RWPE2 (cell line): ENCODE measurements at regions not wholly inside any gene's neighbourhood (a gene's known extent, or its start where the extent isn't known, plus 50 kb on each side); places are given as distances from the start of the nearest gene placed in this dataset.

Experiments used
- ATAC-seq: fragments of 200-7000 bp; cut with Tn5 transposase; 3 replicates; pipeline ENCODE4 v1.9.1; 2021; ENCODE audit warnings: low read depth
- DNase-seq: peaks from one replicate; pipeline ENCODE4 v3.0.0-alpha.2; 2020; ENCODE audit warnings: low spot score
- H3K27ac ChIP-seq: fragments of 450-650 bp; 2 replicates; pipeline ENCODE4 v1.5.1; 2017; ENCODE audit warnings: mild to moderate bottlenecking; ENCODE audit not compliant: poor library complexity, severe bottlenecking
- H3K27me3 ChIP-seq: fragments of 250-450 bp; sonication (Bioruptor Pico); 2 replicates; pipeline ENCODE4 v1.5.1; 2021; ENCODE audit warnings: mild to moderate bottlenecking, moderate library complexity; ENCODE audit not compliant: insufficient read depth, poor library complexity, severe bottlenecking
- H3K36me3 ChIP-seq: fragments of 250-450 bp; sonication (Bioruptor Pico); 2 replicates; pipeline ENCODE4 v1.5.1; 2020; ENCODE audit warnings: low read depth, mild to moderate bottlenecking, moderate library complexity
- H3K4me1 ChIP-seq: fragments of 250-450 bp; sonication (Bioruptor Pico); 2 replicates; pipeline ENCODE4 v1.5.1; 2021; ENCODE audit warnings: mild to moderate bottlenecking, moderate library complexity; ENCODE audit not compliant: insufficient read depth, poor library complexity, severe bottlenecking
- H3K4me3 ChIP-seq: fragments of 250-450 bp; sonication (Bioruptor Pico); 2 replicates; pipeline ENCODE4 v1.5.1; 2021; ENCODE audit warnings: mild to moderate bottlenecking, moderate library complexity; ENCODE audit not compliant: severe bottlenecking
- H3K9me3 ChIP-seq: fragments of 250-450 bp; sonication (Bioruptor Pico); 2 replicates; pipeline ENCODE4 v1.5.1; 2021; ENCODE audit warnings: mild to moderate bottlenecking, moderate library complexity; ENCODE audit not compliant: severe bottlenecking
- CTCF ChIP-seq: fragments of 450-650 bp; IDR thresholded peaks from one replicate; pipeline ENCODE4 v1.5.1; 2017; ENCODE audit warnings: mild to moderate bottlenecking, moderate library complexity; ENCODE audit not compliant: poor library complexity, severe bottlenecking

DNA sequence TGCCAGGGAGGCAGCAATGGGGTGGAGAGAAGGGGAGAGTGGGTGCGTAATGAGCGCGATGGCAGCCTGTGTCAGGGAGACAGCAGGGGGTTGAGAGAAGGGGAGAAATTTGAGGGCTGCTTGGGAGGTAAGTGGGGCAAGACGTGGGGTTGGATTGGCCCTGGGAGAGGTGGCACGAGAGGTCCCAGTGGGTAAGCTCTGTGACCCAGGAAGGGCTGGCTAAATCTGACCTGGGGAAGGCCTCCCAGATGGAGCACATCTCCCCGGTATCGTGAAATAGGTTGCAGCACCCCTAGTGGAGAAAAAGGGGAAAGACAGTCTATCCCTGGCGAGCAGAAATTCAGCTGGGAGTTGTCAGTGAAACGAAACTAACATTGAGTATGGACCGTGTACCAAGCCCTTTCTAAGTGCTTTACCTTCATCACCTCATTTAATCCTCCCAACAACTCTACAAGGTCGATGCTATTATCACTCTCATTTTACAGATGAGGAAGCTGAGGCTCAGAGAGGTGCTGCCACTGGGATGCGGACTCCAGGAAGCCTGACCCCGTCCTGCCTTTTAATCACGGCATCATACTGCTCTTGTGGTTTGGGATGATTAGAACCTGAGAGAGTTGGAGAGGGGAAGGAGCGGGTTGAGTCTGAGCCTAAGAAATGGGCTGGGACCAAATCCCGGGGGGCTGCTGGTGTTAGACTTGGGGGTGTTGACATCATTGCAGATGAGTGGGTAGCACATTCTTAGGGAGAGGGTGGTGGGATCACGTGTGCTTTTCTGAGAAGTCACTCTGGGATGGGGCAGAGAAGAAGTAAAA lies 56.6 kb upstream of the RPL11 start:
- Histone ChIP-seq H3K4me1 (peaks cover 3% of the 10 kb centered on the region), H3K4me3 (peak overlapping the region; percentile 25), H3K9me3 (no peaks in the 10 kb centered on the region), H3K27ac (no peak overlapping the region), H3K36me3 (no peaks in the 10 kb centered on the region), H3K27me3 (no peaks in the 10 kb centered on the region)
- peak; percentile 92 for TF ChIP-seq CTCF
- DNase-seq (no peak), ATAC-seq (peak; percentile 72)

DNA sequence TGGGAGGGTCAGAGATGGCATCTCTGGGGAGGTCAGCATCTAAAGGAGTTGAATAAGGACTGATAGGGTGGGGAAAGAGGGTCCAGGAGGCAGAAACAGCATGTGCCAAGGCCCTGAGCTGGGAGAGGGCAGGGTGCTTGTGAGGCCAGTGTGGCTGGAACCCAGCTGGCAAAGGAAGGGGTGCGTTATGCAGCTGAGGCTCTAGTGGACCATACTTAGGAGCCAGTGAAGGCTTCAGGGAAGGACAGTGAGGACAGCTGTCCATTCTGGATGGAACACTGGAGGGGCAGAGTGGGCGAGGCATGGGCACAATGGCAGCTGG lies 57.1 kb upstream of the RPL11 start:
- no peak for TF ChIP-seq CTCF
- H3K4me3 ChIP-seq = no peak overlapping the region
- H3K36me3 ChIP-seq = no peaks in the 10 kb centered on the region
- ATAC-seq = no peak
- no peak overlapping the region for H3K27ac ChIP-seq
- H3K27me3 ChIP-seq = no peaks in the 10 kb centered on the region
- H3K9me3 ChIP-seq = no peaks in the 10 kb centered on the region
- DNase-seq = no peak
- peaks cover 3% of the 10 kb centered on the region for H3K4me1 ChIP-seq

DNA sequence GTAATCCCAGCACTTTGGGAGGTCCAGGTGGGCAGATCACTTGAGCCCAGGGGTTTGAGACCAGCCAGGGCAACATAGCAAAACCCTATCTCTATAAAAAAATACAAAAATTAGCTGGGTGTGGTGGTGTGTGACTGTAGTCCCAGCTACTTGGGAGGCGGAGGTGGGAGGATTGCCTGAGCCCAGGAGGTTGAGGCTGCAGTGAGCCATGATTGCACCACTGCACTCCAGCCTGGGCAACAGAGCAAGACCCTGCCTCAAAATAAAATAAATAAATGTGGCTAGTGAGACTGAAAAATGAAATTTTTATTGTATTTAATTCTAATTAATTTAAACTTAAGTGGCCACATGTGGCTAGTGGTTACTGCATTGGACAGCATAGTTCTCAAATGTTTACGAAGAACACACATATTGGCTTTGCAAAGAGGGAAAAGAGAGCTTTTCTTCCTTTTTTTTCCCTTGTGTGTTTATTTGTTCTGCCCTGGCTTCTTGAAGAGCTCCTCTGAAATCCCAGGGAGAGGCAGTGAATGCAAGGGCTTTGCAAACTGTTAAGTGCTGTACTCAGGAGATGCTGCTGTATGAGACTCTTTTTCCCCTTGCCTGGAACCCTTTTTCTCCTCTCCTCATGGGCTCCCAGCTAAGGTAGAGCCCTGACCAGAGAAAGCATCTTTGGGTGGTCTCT lies 59.0 kb upstream of the RPL11 start:
- no peak for DNase-seq
- Histone ChIP-seq H3K4me1 (peaks cover 3% of the 10 kb centered on the region), H3K4me3 (no peak overlapping the region), H3K27me3 (no peaks in the 10 kb centered on the region), H3K36me3 (no peaks in the 10 kb centered on the region), H3K9me3 (no peaks in the 10 kb centered on the region), H3K27ac (no peak overlapping the region)
- no peak for ATAC-seq
- TF ChIP-seq CTCF = no peak

DNA sequence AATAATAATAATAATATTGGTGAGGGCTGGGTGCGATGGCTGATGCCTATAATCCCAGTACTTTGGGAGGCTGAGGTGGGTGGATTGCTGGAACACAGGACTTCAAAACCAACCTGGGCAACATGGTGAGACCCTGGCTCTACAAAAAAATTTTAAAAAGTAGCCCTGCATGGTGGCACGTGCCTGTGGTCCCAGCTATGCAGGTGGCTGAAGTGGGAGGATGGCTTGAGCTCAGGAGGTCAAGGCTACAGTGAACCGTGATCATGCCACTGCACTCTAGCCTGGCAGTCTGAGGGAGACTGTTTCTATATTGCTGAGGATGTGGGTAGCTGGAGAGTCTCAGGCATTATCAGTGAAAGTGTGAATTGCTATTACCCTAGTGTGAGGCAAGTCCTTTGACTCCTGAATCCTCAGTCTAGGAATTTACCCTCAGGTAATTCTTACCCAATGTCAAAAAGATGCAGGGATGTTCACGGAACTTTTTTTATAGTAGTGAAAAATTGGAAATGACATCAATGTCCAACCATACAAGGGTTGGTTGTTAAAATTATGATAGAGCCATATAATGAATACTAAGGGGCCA lies 61.8 kb upstream of the RPL11 start:
- Histone ChIP-seq H3K4me3 (no peak overlapping the region), H3K9me3 (no peaks in the 10 kb centered on the region), H3K4me1 (no peaks in the 10 kb centered on the region), H3K27ac (no peak overlapping the region), H3K27me3 (no peaks in the 10 kb centered on the region), H3K36me3 (no peaks in the 10 kb centered on the region)
- TF ChIP-seq CTCF = no peak
- peak; percentile 58; the same call in 2 of the 3 replicates for ATAC-seq
- DNase-seq = no peak
